SU-DHL-6 (cell line): ENCODE measurements at regions not wholly inside any gene's neighbourhood (a gene's known extent, or its start where the extent isn't known, plus 50 kb on each side); places are given as distances from the start of the nearest gene placed in this dataset.

Source experiments
- H2AFZ ChIP-seq: fragments of 200-600 bp; sonication (generic); 2 replicates; pipeline ENCODE4 v1.6.1; 2014; ENCODE audit warnings: low read depth, mild to moderate bottlenecking, moderate library complexity, mixed read lengths, antibody characterized with exemption, low read length; ENCODE audit not compliant: severe bottlenecking
- H3F3A ChIP-seq: fragments of 200-600 bp; shearing (Covaris generic); 2 replicates; pipeline ENCODE4 v1.6.0; 2016; ENCODE audit warnings: antibody characterized with exemption, mild to moderate bottlenecking; ENCODE audit not compliant: insufficient read depth
- H3K27ac ChIP-seq: fragments of 200-600 bp; sonication (generic); 2 replicates; pipeline ENCODE4 v1.5.1; 2016; ENCODE audit warnings: low read depth, mild to moderate bottlenecking, low read length, moderate library complexity, mixed read lengths
- H3K27me3 ChIP-seq: fragments of 200-600 bp; sonication (generic), shearing (Covaris generic); 2 replicates; pipeline ENCODE4 v1.6.0; 2014; ENCODE audit warnings: mild to moderate bottlenecking, low read length
- H3K36me3 ChIP-seq: fragments of 200-600 bp; sonication (generic); 2 replicates; pipeline ENCODE4 v1.6.1; 2014; ENCODE audit warnings: mild to moderate bottlenecking, low read length, mixed read lengths
- H3K4me2 ChIP-seq: fragments of 300-600, 200-600 bp; shearing (Covaris generic), sonication (generic); 2 replicates; pipeline ENCODE4 v1.6.0; 2014; ENCODE audit warnings: low read length, low read depth, mild to moderate bottlenecking; ENCODE audit not compliant: poor library complexity, severe bottlenecking
- H3K4me3 ChIP-seq: fragments of 200-600 bp; sonication (generic); 2 replicates; pipeline ENCODE4 v1.5.1; 2014; ENCODE audit warnings: antibody characterized with exemption, low read length, mild to moderate bottlenecking, mixed read lengths; ENCODE audit not compliant: insufficient read depth, poor library complexity, severe bottlenecking
- H3K79me2 ChIP-seq: fragments of 200-600 bp; sonication (generic); 2 replicates; pipeline ENCODE4 v1.6.1; 2014; ENCODE audit warnings: mild to moderate bottlenecking, low read length, moderate library complexity; ENCODE audit not compliant: insufficient read depth
- H3K9ac ChIP-seq: fragments of 200-600 bp; sonication (generic); 2 replicates; pipeline ENCODE4 v1.7.0; 2014; ENCODE audit warnings: mild to moderate bottlenecking, low read length
- H3K9me2 ChIP-seq: fragments of 200-600 bp; sonication (generic); replicated peaks from 2 replicates; pipeline ENCODE4 v1.6.1; 2014; ENCODE audit warnings: low read length; ENCODE audit not compliant: insufficient read depth
- H3K9me3 ChIP-seq: fragments of 200-600 bp; sonication (generic); 2 replicates; pipeline ENCODE4 v1.6.1; 2014; ENCODE audit warnings: low read length, mixed read lengths; ENCODE audit not compliant: insufficient read depth
- H4K20me1 ChIP-seq: fragments of 200-600 bp; sonication (generic); 2 replicates; pipeline ENCODE4 v1.6.1; 2014; ENCODE audit warnings: low read depth, mild to moderate bottlenecking, antibody characterized with exemption, low read length, moderate library complexity, mixed read lengths
- CTCF ChIP-seq: fragments of 200-600 bp; sonication (generic); IDR thresholded peaks from one replicate; pipeline ENCODE4 v1.5.1; 2017; ENCODE audit warnings: antibody characterized with exemption, mild to moderate bottlenecking, low read length, moderate library complexity; ENCODE audit not compliant: insufficient read depth, poor library complexity, severe bottlenecking
- EZH2phosphoT487 ChIP-seq: fragments of 200-600 bp; sonication (generic), shearing (Covaris generic); conservative IDR thresholded peaks from 2 replicates; pipeline ENCODE4 v1.6.1; 2018; ENCODE audit warnings: mild to moderate bottlenecking, antibody characterized with exemption, low read length, moderate library complexity, mixed read lengths

GRCh38 chr6:54694928-54695532 is 151.5 kb upstream of the FAM83B start:
- Histone ChIP-seq H3K9me3 (no peaks in the 10 kb centered on the region), H3K4me2 (no peak overlapping the region), H3K9ac (no peak overlapping the region), H3K27ac (no peak overlapping the region), H3K4me3 (no peak overlapping the region), H2AFZ (no peak overlapping the region), H3K27me3 (no peaks in the 10 kb centered on the region), H3F3A (no peaks in the 10 kb centered on the region), H3K36me3 (0 out of 2 replicates have a peak, but pooled peaks cover 3% of the 10 kb centered on the region), H4K20me1 (no peaks in the 10 kb centered on the region), H3K79me2 (no peaks in the 10 kb centered on the region), H3K9me2 (no peaks in the 10 kb centered on the region)
- TF ChIP-seq EZH2phosphoT487 = no peak
- TF ChIP-seq CTCF = no peak

- no peak overlapping the region for H3K27ac ChIP-seq
- no peaks in the 10 kb centered on the region for H3F3A ChIP-seq
- TF ChIP-seq CTCF = no peak
- no peak for TF ChIP-seq EZH2phosphoT487
- H3K4me3 ChIP-seq = no peak overlapping the region
- H4K20me1 ChIP-seq = no peaks in the 10 kb centered on the region
- no peak overlapping the region for H3K9ac ChIP-seq
- no peak overlapping the region for H2AFZ ChIP-seq
- H3K79me2 ChIP-seq = no peaks in the 10 kb centered on the region
- H3K4me2 ChIP-seq = no peak overlapping the region
- 0 out of 2 replicates have a peak, but pooled peaks cover 3% of the 10 kb centered on the region for H3K36me3 ChIP-seq
- H3K9me3 ChIP-seq = no peaks in the 10 kb centered on the region
- H3K27me3 ChIP-seq = no peaks in the 10 kb centered on the region
- H3K9me2 ChIP-seq = no peaks in the 10 kb centered on the region
Observed at GRCh38 chr6:54695815-54696214, 150.8 kb upstream of the FAM83B start.

GRCh38 chr6:54697424-54697823 is 149.1 kb upstream of the FAM83B start:
- Histone ChIP-seq H3K27ac (no peak overlapping the region), H2AFZ (no peak overlapping the region), H3K4me3 (no peak overlapping the region), H3K9me3 (no peaks in the 10 kb centered on the region), H3K79me2 (no peaks in the 10 kb centered on the region), H4K20me1 (no peaks in the 10 kb centered on the region), H3K9me2 (no peaks in the 10 kb centered on the region), H3K9ac (no peak overlapping the region), H3K36me3 (0 out of 2 replicates have a peak, but pooled peaks cover 3% of the 10 kb centered on the region), H3F3A (no peaks in the 10 kb centered on the region), H3K27me3 (0 out of 2 replicates have a peak, but pooled peaks cover 2% of the 10 kb centered on the region), H3K4me2 (no peak overlapping the region)
- TF ChIP-seq EZH2phosphoT487 = no peak
- no peak for TF ChIP-seq CTCF
